Hepatocyte (in vitro differentiated cells): ENCODE measurements at regions not wholly inside any gene's neighbourhood (a gene's known extent, or its start where the extent isn't known, plus 50 kb on each side); places are given as distances from the start of the nearest gene placed in this dataset.

ENCODE experiments used
- DNase-seq: peaks from one replicate; pipeline ENCODE4 v3.0.0-alpha.2; 2016; ENCODE audit warnings: low spot score
- H2AFZ ChIP-seq: fragments of 200-600 bp; sonication (generic); 2 replicates; pipeline ENCODE4 v1.6.0; 2016; ENCODE audit warnings: antibody characterized with exemption, mild to moderate bottlenecking
- H3K27ac ChIP-seq: fragments of 200-600 bp; sonication (generic); 2 replicates; pipeline ENCODE4 v1.5.1; 2016; ENCODE audit warnings: mild to moderate bottlenecking
- H3K27me3 ChIP-seq: fragments of 200-600 bp; sonication (generic); 2 replicates; pipeline ENCODE4 v1.6.1; 2016
- H3K36me3 ChIP-seq: fragments of 200-600 bp; sonication (generic); replicated peaks from 2 replicates; pipeline ENCODE4 v1.5.1; 2016; ENCODE audit warnings: low read depth; ENCODE audit not compliant: insufficient read depth
- H3K4me1 ChIP-seq: fragments of 200-600 bp; sonication (generic); 2 replicates; pipeline ENCODE4 v1.5.1; 2016; ENCODE audit warnings: mild to moderate bottlenecking, moderate library complexity; ENCODE audit not compliant: insufficient read depth
- H3K4me2 ChIP-seq: fragments of 200-600 bp; sonication (generic); 2 replicates; pipeline ENCODE4 v1.6.0; 2016
- H3K4me3 ChIP-seq: fragments of 200-600 bp; sonication (generic); 2 replicates; pipeline ENCODE4 v1.5.1; 2016; ENCODE audit warnings: mild to moderate bottlenecking
- H3K79me2 ChIP-seq: fragments of 200-600 bp; sonication (generic); 2 replicates; pipeline ENCODE4 v1.6.0; 2017; ENCODE audit warnings: mild to moderate bottlenecking
- H3K9me2 ChIP-seq: fragments of 200-600 bp; sonication (generic); replicated peaks from 2 replicates; pipeline ENCODE4 v1.6.0; 2017; ENCODE audit warnings: mild to moderate bottlenecking; ENCODE audit not compliant: insufficient read depth
- H3K9me3 ChIP-seq: fragments of 200-600 bp; sonication (generic); 2 replicates; pipeline ENCODE4 v1.5.1; 2016; ENCODE audit warnings: low read depth, mild to moderate bottlenecking
- H4K20me1 ChIP-seq: fragments of 200-600 bp; sonication (generic); 2 replicates; pipeline ENCODE4 v1.6.0; 2016; ENCODE audit warnings: mild to moderate bottlenecking; ENCODE audit not compliant: insufficient read depth, poor library complexity, severe bottlenecking
- CTCF ChIP-seq: fragments of 200-600 bp; sonication (generic); IDR thresholded peaks from 2 replicates; pipeline ENCODE4 v1.5.1; 2016; ENCODE audit warnings: antibody characterized with exemption, mild to moderate bottlenecking; ENCODE audit not compliant: poor library complexity
- EZH2 ChIP-seq: fragments of 200-600 bp; sonication (generic); IDR thresholded peaks from 2 replicates; pipeline ENCODE4 v1.6.1; 2016; ENCODE audit warnings: antibody characterized with exemption, mild to moderate bottlenecking, borderline replicate concordance
- EZH2phosphoT487 ChIP-seq: fragments of 200-600 bp; sonication (generic); IDR thresholded peaks from one replicate; pipeline ENCODE4 v1.6.1; 2018; ENCODE audit warnings: antibody characterized with exemption, mild to moderate bottlenecking, low read depth, moderate library complexity; ENCODE audit not compliant: unreplicated experiment, severe bottlenecking
- WGBS: methylation state at CpG from one replicate; pipeline ENCODE4 v1.1.6; 2016; ENCODE audit warnings: low lambda C conversion rate; ENCODE audit errors: missing lambda C conversion rate; 5-methylcytosine and 5-hydroxymethylcytosine counted together

GRCh38 chr4:124173912-124174311 lies 538.6 kb downstream of the ANKRD50 start:
- Histone ChIP-seq H3K9me3 (no peaks in the 10 kb centered on the region), H3K4me1 (no peaks in the 10 kb centered on the region), H3K27me3 (no peaks in the 10 kb centered on the region), H3K4me2 (no peak overlapping the region), H2AFZ (no peak overlapping the region), H3K27ac (no peak overlapping the region), H3K79me2 (no peaks in the 10 kb centered on the region), H4K20me1 (no peaks in the 10 kb centered on the region), H3K36me3 (no peaks in the 10 kb centered on the region), H3K9me2 (no peaks in the 10 kb centered on the region), H3K4me3 (no peak overlapping the region)
- TF ChIP-seq EZH2 (no peak), EZH2phosphoT487 (no peak), CTCF (no peak)
- no peak for DNase-seq
- WGBS = 67% methylated on average over 2 of the region's 2 CpGs

DNA sequence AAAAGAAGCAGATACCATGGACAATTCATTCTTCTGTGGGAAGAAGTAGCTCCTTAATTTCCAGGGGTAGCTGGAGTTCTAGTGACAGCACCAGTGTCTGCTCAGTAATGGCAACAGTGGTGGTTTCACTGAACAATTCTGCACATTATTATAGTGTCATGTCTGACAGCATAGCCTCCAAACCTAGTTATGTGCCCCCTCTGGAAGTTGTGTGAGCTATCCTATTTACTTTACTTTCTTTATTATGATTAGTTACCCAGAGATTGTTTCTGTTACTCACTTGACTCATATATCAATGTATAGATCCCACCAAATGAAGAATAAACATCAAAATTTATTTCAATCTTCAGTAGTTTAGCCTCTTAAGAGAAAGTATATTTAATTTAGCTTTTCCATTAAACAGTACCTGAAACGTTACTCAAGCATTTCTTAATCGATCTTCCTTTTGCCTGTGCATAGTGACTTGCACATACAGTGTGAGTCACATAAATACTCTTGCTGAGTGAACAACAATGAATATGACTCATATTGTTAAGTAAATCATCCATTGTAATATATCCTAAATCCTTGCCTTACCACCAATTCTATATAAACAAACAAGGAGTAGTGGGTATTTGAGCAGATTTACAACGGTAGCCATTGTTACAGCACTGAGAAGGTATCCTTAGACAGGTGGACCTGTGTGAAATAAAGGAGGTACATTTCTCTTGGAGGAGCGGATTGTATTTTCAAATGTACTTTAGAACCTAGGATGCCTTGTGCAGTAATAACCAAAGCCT lies 534.7 kb downstream of the ANKRD50 start:
- H3K36me3 ChIP-seq = no peaks in the 10 kb centered on the region
- H3K4me1 ChIP-seq = no peaks in the 10 kb centered on the region
- no peak overlapping the region for H2AFZ ChIP-seq
- no peaks in the 10 kb centered on the region for H3K27me3 ChIP-seq
- no peak overlapping the region for H3K4me2 ChIP-seq
- H3K4me3 ChIP-seq = no peak overlapping the region
- H4K20me1 ChIP-seq = no peaks in the 10 kb centered on the region
- H3K9me2 ChIP-seq = no peaks in the 10 kb centered on the region
- no peaks in the 10 kb centered on the region for H3K9me3 ChIP-seq
- no peak for DNase-seq
- no peak overlapping the region for H3K27ac ChIP-seq
- TF ChIP-seq EZH2phosphoT487 (no peak), EZH2 (no peak), CTCF (no peak)
- H3K79me2 ChIP-seq = no peaks in the 10 kb centered on the region
- WGBS = 84% methylated on average over 4 of the region's 4 CpGs

- Histone ChIP-seq H3K4me2 (no peak overlapping the region), H3K27me3 (no peaks in the 10 kb centered on the region), H3K4me3 (no peak overlapping the region), H3K4me1 (no peaks in the 10 kb centered on the region), H3K9me2 (no peaks in the 10 kb centered on the region), H4K20me1 (no peaks in the 10 kb centered on the region), H2AFZ (no peak overlapping the region), H3K36me3 (no peaks in the 10 kb centered on the region), H3K9me3 (no peaks in the 10 kb centered on the region), H3K79me2 (no peaks in the 10 kb centered on the region), H3K27ac (no peak overlapping the region)
- WGBS = 90% methylated on average over 4 of the region's 4 CpGs
- TF ChIP-seq EZH2 (no peak), CTCF (no peak), EZH2phosphoT487 (no peak)
- no peak for DNase-seq
Measured at GRCh38 chr4:124178449-124179021, 534.0 kb downstream of the ANKRD50 start.
